Occipital lobe (tissue), 1 donor: ENCODE measurements at regions not wholly inside any gene's neighbourhood (a gene's known extent, or its start where the extent isn't known, plus 50 kb on each side); places are given as distances from the start of the nearest gene placed in this dataset.

ENCODE experiments used
- DNase-seq: peaks from one replicate; lab custom pipeline; 2025; lab: John Stamatoyannopoulos, UW

DNA sequence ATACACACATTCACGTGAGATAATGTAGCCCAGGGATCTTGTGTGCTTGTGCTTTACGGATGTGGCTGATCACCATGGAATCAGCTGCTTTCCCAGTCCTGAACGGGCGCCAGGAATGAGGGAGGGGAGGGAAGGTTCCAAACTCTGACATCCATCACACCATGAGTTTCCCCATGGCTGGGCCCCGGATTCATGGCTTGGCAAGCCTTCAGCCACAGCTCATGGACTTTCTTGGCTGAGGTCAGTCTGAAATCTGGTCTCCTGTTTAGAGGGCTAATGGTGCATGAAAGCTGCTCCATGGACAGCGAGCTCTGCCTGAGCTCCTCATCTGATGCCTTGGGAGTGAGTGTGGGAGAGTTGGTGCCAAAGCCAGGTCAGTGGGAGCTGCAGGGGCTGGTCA lies 767.6 kb upstream of the EEF2KMT start:
- DNase-seq = no peak

- no peak for DNase-seq
Measured at GRCh38 chr16:5863071-5863606, 765.5 kb upstream of the EEF2KMT start.

- DNase-seq = no peak
Measured at GRCh38 chr16:5862103-5862840, 764.7 kb upstream of the EEF2KMT start.

DNA sequence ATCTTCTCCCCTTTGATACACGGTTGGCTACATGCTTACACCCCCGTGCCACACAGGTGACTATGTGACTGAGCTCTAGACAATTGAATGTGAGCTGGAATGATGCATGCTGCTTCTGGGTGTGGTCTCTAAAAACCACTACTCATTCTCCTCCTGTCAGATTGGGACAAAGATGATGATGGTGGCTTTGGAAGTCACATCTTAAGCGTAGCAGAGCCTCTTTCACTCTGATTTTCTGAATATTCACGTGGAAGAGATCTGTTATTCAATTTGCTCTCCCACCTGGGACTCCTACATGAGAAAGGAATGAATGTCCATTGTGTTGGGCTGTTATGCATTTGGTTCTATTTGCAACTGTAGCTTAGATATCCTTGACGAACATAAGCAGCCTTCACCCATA lies 763.6 kb upstream of the EEF2KMT start:
- no peak for DNase-seq

GRCh38 chr16:5858180-5858579 lies 760.6 kb upstream of the EEF2KMT start:
- no peak for DNase-seq

- DNase-seq = no peak
Measured at GRCh38 chr16:5854027-5854426, 756.4 kb upstream of the EEF2KMT start.

DNA sequence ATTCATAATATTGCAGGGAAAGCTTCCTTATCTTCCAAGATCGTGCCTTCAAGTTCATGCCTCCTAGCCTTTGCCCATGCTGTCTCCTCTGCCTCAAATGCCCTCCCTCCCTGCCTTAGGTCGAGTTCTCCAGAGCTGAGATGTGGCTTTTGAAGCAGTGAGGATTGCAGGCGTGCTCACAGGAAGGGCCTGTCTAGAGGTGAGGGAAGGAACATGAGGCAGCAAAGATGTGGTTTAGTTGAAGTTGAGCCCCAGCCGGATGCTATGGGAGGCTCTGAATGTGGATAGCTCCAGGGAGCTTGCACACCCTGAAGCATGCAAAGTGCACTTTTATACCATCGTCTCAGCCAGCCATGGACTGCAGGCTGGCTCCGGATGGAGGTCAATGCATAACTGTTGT lies 754.6 kb upstream of the EEF2KMT start:
- DNase-seq = no peak

DNA sequence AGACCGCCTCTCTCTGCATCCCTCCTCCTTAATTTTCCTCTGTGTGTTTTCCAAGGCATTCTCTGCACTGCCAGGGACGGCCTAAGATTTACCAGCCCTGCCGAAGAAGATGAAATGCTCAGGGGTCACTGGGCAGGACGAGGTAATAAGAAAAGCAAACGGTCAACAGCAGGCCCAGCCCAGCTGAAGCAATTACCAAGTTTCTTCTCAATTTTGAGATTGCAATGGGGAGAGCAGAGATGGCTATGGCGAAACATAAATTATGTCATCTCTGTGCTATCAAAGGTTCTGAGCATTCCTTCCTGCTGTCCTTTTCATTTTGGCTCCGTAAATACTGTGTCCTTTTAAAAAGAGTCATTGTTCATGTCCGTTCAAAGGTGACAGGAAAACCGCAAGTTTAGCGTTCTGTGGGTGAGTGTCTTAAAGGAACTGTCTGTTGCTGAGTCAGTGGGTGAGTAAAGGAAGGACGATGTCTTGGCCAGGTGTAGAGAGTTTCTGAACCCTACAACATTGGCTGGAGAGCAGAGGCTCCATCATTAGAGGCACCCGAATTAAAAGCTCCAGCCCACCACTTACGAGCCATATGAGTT lies 753.9 kb upstream of the EEF2KMT start:
- no peak for DNase-seq

GRCh38 chr16:5850632-5851392 lies 753.2 kb upstream of the EEF2KMT start:
- DNase-seq = no peak

- DNase-seq = no peak
Measured at GRCh38 chr16:5845046-5845445, 747.5 kb upstream of the EEF2KMT start.

DNA sequence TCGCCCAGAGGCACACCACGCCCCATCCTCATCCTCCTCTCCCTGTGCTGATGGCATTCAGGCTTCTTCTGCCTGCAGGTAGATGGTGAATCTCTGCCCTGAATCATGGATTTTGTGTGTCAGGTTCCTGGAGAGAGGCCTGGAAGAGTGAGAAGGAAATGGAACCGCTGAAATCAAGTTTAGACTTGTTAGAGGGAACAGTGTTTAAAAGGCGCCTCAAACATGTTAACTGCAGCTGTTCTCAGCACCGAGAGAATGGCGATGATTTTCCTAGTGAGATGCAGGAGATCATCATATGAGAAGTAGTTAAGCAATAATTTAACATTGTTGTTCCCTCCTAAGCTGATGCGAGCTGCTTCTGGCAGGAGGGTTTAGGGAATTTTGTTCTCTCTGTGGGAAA lies 744.4 kb upstream of the EEF2KMT start:
- no peak for DNase-seq

- DNase-seq = no peak
Measured at GRCh38 chr16:5838725-5839124, 741.1 kb upstream of the EEF2KMT start.

DNA sequence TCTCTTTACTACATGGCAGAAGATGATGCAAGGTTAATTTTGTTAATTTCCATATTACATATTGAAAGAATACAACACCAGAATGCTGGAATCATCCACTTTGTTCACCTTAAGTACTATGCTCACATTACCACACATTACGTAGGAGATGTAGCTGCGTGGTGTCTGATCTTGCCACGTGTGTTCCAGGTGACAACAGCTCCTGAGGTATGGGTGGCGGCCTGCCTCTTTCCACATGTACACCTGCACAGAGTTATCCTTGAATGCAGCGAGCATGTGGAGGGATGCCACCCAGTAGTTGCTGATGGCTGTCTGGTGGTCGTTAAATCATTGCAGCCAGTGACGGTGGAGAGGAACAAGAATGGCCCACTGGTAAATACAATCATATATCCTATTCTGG lies 740.5 kb upstream of the EEF2KMT start:
- DNase-seq = no peak

DNA sequence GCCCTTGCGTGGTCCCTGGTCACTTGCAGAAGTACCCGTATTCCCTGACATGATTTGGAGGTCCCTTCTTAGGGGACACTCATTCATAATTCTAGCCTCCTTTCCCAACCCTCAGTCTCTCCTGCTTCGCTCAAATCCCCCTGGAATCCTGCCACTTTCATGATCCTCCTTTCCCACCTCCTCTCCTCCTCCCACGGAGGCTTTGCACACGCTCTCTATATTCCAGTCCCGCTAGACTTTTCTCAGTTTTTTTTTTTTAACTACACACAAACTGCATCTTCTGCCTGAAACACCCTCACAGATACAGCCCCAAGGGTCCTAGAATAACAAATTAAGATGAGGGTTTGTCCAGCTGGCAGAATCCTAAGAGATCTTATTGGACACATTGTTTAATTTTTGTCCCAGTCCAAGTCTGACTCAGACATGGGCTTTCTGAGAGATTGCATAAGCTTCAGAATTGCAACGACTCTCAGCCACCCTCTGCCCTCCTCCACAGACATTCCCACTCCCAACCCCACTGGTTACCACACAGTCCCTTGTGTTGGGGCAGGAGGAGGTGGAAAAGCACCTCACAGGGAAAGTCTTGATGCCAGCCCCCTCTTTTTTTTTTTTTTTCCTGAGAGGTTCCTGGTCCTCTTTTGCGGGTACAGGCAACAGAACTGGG lies 739.5 kb upstream of the EEF2KMT start:
- DNase-seq = no peak

- no peak for DNase-seq
Measured at GRCh38 chr16:5835876-5836275, 738.3 kb upstream of the EEF2KMT start.

DNA sequence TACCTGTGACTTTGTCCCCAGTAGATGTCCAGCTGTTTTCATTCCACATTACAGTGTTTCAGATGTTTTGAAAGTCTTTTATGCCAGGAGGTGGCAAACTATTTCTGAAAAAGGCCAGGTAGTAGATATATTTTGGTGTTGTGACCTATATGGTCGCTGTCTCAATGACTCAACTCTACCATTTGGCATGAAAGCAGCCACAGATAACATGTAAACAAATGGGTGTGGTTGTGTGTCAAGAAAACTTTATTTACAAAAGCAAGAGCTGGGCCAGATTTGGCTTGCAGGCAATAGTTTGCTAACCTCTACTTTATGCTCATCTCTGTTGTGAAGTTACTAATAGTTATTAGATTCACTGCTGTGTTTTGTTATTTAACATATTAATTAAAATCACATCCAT lies 728.7 kb upstream of the EEF2KMT start:
- DNase-seq = no peak

- no peak for DNase-seq
Measured at GRCh38 chr16:5820472-5820871, 722.9 kb upstream of the EEF2KMT start.

- DNase-seq = no peak
Measured at GRCh38 chr16:5815570-5816237, 718.1 kb upstream of the EEF2KMT start.

DNA sequence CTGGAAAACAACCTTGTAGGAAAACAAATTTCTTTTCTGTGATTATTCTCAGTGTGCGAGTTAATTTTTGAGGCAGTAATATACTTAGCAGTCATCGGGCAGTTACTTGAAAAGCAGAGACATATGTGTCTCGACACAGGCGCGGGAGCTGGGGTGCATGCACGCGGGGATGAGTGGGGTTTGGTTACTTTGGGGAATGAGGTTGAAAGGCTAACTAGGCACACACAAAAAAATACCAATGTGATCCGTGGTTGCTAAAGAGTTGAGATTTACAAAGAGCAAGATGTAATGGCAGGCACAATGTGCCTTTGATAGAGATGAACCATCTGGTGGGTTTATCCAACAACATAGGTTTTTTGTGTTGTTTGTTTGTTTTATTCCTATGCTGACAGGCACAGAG lies 703.8 kb upstream of the EEF2KMT start:
- no peak for DNase-seq

DNA sequence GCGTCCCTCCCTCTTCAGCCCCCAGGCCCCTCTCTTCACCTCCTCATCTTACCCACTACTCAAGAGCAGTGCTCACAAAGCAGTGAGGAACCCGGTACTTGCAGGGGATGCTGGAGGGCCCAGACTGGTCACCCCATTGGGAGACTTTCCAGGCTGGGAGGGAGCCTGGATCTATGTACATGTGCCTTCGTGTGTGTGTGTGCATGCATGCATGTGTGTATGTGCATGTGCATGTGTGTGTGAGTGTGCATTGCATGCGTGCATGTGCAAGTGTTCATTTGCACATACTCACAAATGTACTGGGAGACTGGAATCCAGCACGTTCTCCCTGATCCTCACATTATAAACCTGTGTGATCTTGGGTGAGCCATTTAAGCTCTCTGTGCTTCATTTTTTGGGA lies 696.0 kb upstream of the EEF2KMT start:
- no peak for DNase-seq

GRCh38 chr16:5791011-5791657 lies 693.5 kb upstream of the EEF2KMT start:
- DNase-seq = no peak
